A673 (cell line): ENCODE measurements at regions not wholly inside any gene's neighbourhood (a gene's known extent, or its start where the extent isn't known, plus 50 kb on each side); places are given as distances from the start of the nearest gene placed in this dataset.

ENCODE experiments used
- BruUV-seq: library from RNA; stranded (reverse); fragments of 400-500 nt; replicated peaks from 2 replicates; lab custom pipeline; 2021; lab: Mats Ljungman, UMichigan
- CTCF ChIA-PET: fragments of 300-600 bp; sonication (Branson Sonifier 250); formaldehyde crosslinking; loops from one replicate; lab custom pipeline; 2022; ENCODE audit warnings: antibody characterized with exemption; lab: Charles Lee
- POLR2A ChIA-PET: fragments of 300-600 bp; sonication (Branson Sonifier 250); formaldehyde crosslinking; loops from one replicate; lab custom pipeline; 2022; ENCODE audit warnings: antibody characterized with exemption; ENCODE audit not compliant: low non-redundant PET; lab: Charles Lee
- DNase-seq: peaks from one replicate; pipeline ENCODE4 v3.0.0-alpha.2; 2015; ENCODE audit warnings: low spot score
- H3K27ac ChIP-seq: fragments of 200-600 bp; sonication (generic); 2 replicates; pipeline ENCODE4 v1.5.1; 2016; ENCODE audit warnings: mixed run types, low read depth, mild to moderate bottlenecking, mixed read lengths, antibody characterized with exemption, low read length; ENCODE audit not compliant: poor library complexity, severe bottlenecking
- H3K27me3 ChIP-seq: fragments of 200-600 bp; sonication (generic); replicated peaks from 2 replicates; pipeline ENCODE4 v1.6.1; 2017; ENCODE audit warnings: mixed run types, low read depth, mild to moderate bottlenecking, mixed read lengths, antibody characterized with exemption, low read length; ENCODE audit not compliant: insufficient read depth, poor library complexity
- H3K36me3 ChIP-seq: fragments of 200-600 bp; sonication (generic); 2 replicates; pipeline ENCODE4 v1.6.1; 2016; ENCODE audit warnings: mixed run types, mild to moderate bottlenecking, mixed read lengths, antibody characterized with exemption, low read length; ENCODE audit not compliant: insufficient read depth, poor library complexity, severe bottlenecking
- H3K4me1 ChIP-seq: fragments of 200-600 bp; sonication (generic); 2 replicates; pipeline ENCODE4 v1.6.1; 2017; ENCODE audit warnings: mixed run types, mild to moderate bottlenecking, mixed read lengths, antibody characterized with exemption, low read length; ENCODE audit not compliant: insufficient read depth, poor library complexity, severe bottlenecking
- H3K4me3 ChIP-seq: fragments of 200-600 bp; sonication (generic); 2 replicates; pipeline ENCODE4 v1.5.1; 2016; ENCODE audit warnings: low read depth, mixed run types, mild to moderate bottlenecking, mixed read lengths, low read length; ENCODE audit not compliant: poor library complexity, severe bottlenecking
- H3K9me3 ChIP-seq: fragments of 200-600 bp; sonication (generic); 2 replicates; pipeline ENCODE4 v1.6.1; 2016; ENCODE audit warnings: mixed run types, low read depth, mild to moderate bottlenecking, mixed read lengths, antibody characterized with exemption, low read length; ENCODE audit not compliant: poor library complexity, severe bottlenecking
- EZH2 ChIP-seq: fragments of 200-600 bp; sonication (generic); IDR thresholded peaks from 2 replicates; pipeline ENCODE4 v1.6.1; 2017; ENCODE audit warnings: borderline replicate concordance, low read depth, mild to moderate bottlenecking, mixed read lengths, antibody characterized with exemption, low read length; ENCODE audit not compliant: poor library complexity, severe bottlenecking
- intact Hi-C: fragments of 100-400 bp; cut with micrococcal nuclease; formaldehyde crosslinking; loops from one replicate; pipeline ENCODE4 v1.10.0; 2022; ENCODE audit not compliant: unreplicated experiment
- TF ChIP-seq, protein P1 (sequence below): fragments of 300-800, 200-600 bp; sonication (generic); conservative IDR thresholded peaks from 2 replicates; pipeline ENCODE4 v1.5.1; 2017; ENCODE audit warnings: low read depth, mild to moderate bottlenecking, antibody characterized with exemption, low read length, moderate library complexity, mixed read lengths

DNA sequence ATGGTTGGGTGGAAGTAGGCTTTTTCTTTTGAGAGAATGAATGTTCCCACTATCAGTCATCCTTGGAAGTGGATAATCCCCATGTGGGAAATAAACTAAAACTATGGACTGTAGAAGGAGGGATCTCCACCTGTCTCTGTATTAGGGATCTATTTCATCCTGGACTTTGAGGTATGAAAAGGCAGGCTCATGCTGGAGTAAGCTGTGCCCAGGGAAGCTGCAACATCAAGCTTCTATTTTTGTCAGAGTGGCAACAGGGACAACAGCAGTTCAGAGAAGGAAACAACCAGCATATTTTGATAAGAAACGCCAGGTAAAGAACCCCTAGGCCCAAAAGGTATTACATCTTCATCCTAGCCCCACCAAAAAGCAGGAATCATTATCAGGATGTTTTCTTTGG is 122.0 kb downstream of the MDH1 start:
- no peaks in the 10 kb centered on the region for H3K9me3 ChIP-seq

DNA sequence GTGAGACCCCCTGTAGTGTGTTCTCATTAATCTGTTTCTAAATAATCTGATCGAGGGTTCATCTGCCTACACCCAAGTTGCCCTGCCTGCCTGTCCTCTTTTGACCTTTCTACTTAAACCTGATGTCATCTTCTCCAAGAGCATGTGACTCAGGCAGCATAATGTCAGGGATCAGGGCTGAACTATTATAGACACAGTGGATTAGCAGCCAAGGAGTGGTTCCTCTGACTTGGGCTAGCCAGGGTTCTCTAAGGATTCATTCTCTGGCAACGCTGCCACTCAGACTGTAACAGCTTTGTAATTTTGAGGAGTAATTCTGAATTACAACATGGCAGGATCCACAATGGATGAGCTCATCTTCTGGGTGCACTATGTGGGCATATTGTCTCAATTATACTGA is 124.0 kb downstream of the MDH1 start:
- intact Hi-C loops: no loop called here
- ChIA-PET POLR2A (no interaction called here), CTCF (no interaction called here)

More for the DNA sequence above, 122.0 kb downstream of the MDH1 start:
- H3K27ac ChIP-seq: no peak overlapping the region
- H3K4me3 ChIP-seq: no peak overlapping the region
- intact Hi-C loops: no loop called here
- ChIA-PET CTCF (no interaction called here), POLR2A (no interaction called here)
- DNase-seq: no peak
- H3K4me1 ChIP-seq: no peaks in the 10 kb centered on the region
- H3K27me3 ChIP-seq: no peaks in the 10 kb centered on the region
- no TSS peak for BruUV-seq
- no peak for TF ChIP-seq EZH2
- TF ChIP-seq, protein P1, sequence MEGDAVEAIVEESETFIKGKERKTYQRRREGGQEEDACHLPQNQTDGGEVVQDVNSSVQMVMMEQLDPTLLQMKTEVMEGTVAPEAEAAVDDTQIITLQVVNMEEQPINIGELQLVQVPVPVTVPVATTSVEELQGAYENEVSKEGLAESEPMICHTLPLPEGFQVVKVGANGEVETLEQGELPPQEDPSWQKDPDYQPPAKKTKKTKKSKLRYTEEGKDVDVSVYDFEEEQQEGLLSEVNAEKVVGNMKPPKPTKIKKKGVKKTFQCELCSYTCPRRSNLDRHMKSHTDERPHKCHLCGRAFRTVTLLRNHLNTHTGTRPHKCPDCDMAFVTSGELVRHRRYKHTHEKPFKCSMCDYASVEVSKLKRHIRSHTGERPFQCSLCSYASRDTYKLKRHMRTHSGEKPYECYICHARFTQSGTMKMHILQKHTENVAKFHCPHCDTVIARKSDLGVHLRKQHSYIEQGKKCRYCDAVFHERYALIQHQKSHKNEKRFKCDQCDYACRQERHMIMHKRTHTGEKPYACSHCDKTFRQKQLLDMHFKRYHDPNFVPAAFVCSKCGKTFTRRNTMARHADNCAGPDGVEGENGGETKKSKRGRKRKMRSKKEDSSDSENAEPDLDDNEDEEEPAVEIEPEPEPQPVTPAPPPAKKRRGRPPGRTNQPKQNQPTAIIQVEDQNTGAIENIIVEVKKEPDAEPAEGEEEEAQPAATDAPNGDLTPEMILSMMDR: no peak
- no peaks in the 10 kb centered on the region for H3K36me3 ChIP-seq

DNA sequence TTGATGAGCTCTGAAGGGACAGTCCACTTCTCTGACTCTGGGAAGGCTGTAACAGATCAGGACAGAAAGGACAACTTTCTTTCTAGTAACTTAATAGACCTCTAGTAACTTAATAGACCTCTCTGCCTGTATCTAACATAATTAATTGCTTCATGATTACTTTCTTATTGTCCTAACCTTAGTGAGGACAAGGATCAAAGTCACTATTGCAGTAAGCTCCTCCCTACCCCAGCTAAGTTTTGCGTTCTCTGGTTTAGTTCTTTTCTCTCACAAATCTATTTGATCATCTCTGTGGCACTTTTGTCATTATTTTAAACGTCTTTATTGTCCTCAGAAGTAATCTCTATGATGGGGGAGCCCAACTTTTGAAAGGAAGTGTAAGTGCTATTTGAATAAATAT is 125.5 kb upstream of the UGP2 start:
- ChIA-PET POLR2A (no interaction called here), CTCF (no interaction called here)
- intact Hi-C loops: no loop called here
- BruUV-seq: no TSS peak
- TF ChIP-seq EZH2: no peak
- TF ChIP-seq, protein P1: no peak
- Histone ChIP-seq H3K4me1 (no peaks in the 10 kb centered on the region), H3K36me3 (no peaks in the 10 kb centered on the region), H3K9me3 (no peaks in the 10 kb centered on the region), H3K4me3 (no peak overlapping the region), H3K27me3 (no peaks in the 10 kb centered on the region), H3K27ac (no peak overlapping the region)
- no peak for DNase-seq

More for the DNA sequence above, 124.0 kb downstream of the MDH1 start:
- no peak overlapping the region for H3K4me3 ChIP-seq
- H3K27me3 ChIP-seq: no peaks in the 10 kb centered on the region
- no TSS peak for BruUV-seq
- TF ChIP-seq EZH2: no peak
- TF ChIP-seq, protein P1: no peak
- DNase-seq: peak; percentile 27
- H3K4me1 ChIP-seq: no peaks in the 10 kb centered on the region
- no peaks in the 10 kb centered on the region for H3K9me3 ChIP-seq
- no peaks in the 10 kb centered on the region for H3K36me3 ChIP-seq
- H3K27ac ChIP-seq: no peak overlapping the region
